PC-3 (cell line): ENCODE measurements at regions not wholly inside any gene's neighbourhood (a gene's known extent, or its start where the extent isn't known, plus 50 kb on each side); places are given as distances from the start of the nearest gene placed in this dataset.

ENCODE experiments used
- ATAC-seq: fragments of 200-7000 bp; cut with Tn5 transposase; 2 replicates; pipeline ENCODE4 v1.9.1; 2020; ENCODE audit warnings: mild to moderate bottlenecking, moderate library complexity
- BruUV-seq: library from RNA; stranded (reverse); fragments of 400-500 nt; replicated peaks from 2 replicates; lab custom pipeline; 2021; lab: Mats Ljungman, UMichigan
- CTCF ChIA-PET: fragments of 300-600 bp; sonication (Branson Sonifier 250); formaldehyde crosslinking; loops from one replicate; lab custom pipeline; 2022; ENCODE audit warnings: antibody characterized with exemption; lab: Charles Lee
- POLR2A ChIA-PET: fragments of 300-600 bp; sonication (Branson Sonifier 250); formaldehyde crosslinking; loops from one replicate; lab custom pipeline; 2022; ENCODE audit warnings: antibody characterized with exemption; ENCODE audit not compliant: unreplicated experiment; lab: Charles Lee
- DNase-seq: peaks from one replicate; pipeline ENCODE4 v3.0.0-alpha.2; 2015
- H2AFZ ChIP-seq: fragments of 300-600 bp; sonication (generic); 2 replicates; pipeline ENCODE4 v1.6.0; 2016; ENCODE audit warnings: antibody characterized with exemption, low read length
- H3F3A ChIP-seq: fragments of 300-600 bp; sonication (generic); one replicate; pipeline ENCODE4 v1.6.0; 2017; ENCODE audit warnings: antibody characterized with exemption, low read length, control low read depth, mild to moderate bottlenecking; ENCODE audit not compliant: unreplicated experiment
- H3K27ac ChIP-seq: fragments of 300-600 bp; sonication (generic); 2 replicates; pipeline ENCODE4 v1.5.1; 2016; ENCODE audit warnings: mild to moderate bottlenecking, low read length
- H3K27me3 ChIP-seq: fragments of 300-600 bp; sonication (generic); 2 replicates; pipeline ENCODE4 v1.6.1; 2016; ENCODE audit warnings: low read length, mixed read lengths
- H3K36me3 ChIP-seq: fragments of 300-600 bp; sonication (generic); 2 replicates; pipeline ENCODE4 v1.6.1; 2016; ENCODE audit warnings: low read depth, mixed run types, low read length, mixed read lengths
- H3K4me1 ChIP-seq: fragments of 300-600 bp; sonication (generic); 2 replicates; pipeline ENCODE4 v1.5.1; 2016; ENCODE audit warnings: low read length; ENCODE audit not compliant: insufficient read depth
- H3K4me2 ChIP-seq: fragments of 300-600 bp; sonication (generic); 2 replicates; pipeline ENCODE4 v1.6.0; 2016; ENCODE audit warnings: low read length
- H3K4me3 ChIP-seq: fragments of 300-600 bp; sonication (generic); 2 replicates; pipeline ENCODE4 v1.5.1; 2016; ENCODE audit warnings: mild to moderate bottlenecking, low read length, mixed read lengths
- H3K79me2 ChIP-seq: fragments of 300-600 bp; sonication (generic); 2 replicates; pipeline ENCODE4 v1.6.1; 2017; ENCODE audit warnings: low read length, mixed read lengths
- H3K9ac ChIP-seq: fragments of 300-600 bp; sonication (generic); 2 replicates; pipeline ENCODE4 v1.6.0; 2016; ENCODE audit warnings: mild to moderate bottlenecking, low read length
- H3K9me2 ChIP-seq: fragments of 300-600 bp; sonication (generic); replicated peaks from 2 replicates; pipeline ENCODE4 v1.6.1; 2016; ENCODE audit warnings: mixed run types, low read length, mixed read lengths
- H3K9me3 ChIP-seq: fragments of 300-600 bp; sonication (generic); 2 replicates; pipeline ENCODE4 v1.6.1; 2016; ENCODE audit warnings: low read length, mixed read lengths
- H4K20me1 ChIP-seq: fragments of 300-600 bp; sonication (generic); 2 replicates; pipeline ENCODE4 v1.6.1; 2016; ENCODE audit warnings: low read length, mixed read lengths
- EZH2 ChIP-seq: fragments of 300-600 bp; sonication (generic); IDR thresholded peaks from one replicate; pipeline ENCODE4 v1.6.1; 2017; ENCODE audit warnings: antibody characterized with exemption, mild to moderate bottlenecking, low read length; ENCODE audit not compliant: unreplicated experiment
- EZH2phosphoT487 ChIP-seq: fragments of 300-600 bp; sonication (generic); IDR thresholded peaks from 2 replicates; pipeline ENCODE4 v1.6.1; 2018; ENCODE audit warnings: mild to moderate bottlenecking, antibody characterized with exemption, low read length, borderline replicate concordance
- intact Hi-C: fragments of 100-400 bp; cut with micrococcal nuclease; formaldehyde crosslinking; loops from 2 replicates; pipeline ENCODE4 v1.9.0; 2023
- TF ChIP-seq, protein P1 (sequence below): fragments of 300-600 bp; sonication (generic); conservative IDR thresholded peaks from 2 replicates; pipeline ENCODE4 v1.5.1; 2017; ENCODE audit warnings: antibody characterized with exemption, low read depth, mild to moderate bottlenecking, low read length

DNA sequence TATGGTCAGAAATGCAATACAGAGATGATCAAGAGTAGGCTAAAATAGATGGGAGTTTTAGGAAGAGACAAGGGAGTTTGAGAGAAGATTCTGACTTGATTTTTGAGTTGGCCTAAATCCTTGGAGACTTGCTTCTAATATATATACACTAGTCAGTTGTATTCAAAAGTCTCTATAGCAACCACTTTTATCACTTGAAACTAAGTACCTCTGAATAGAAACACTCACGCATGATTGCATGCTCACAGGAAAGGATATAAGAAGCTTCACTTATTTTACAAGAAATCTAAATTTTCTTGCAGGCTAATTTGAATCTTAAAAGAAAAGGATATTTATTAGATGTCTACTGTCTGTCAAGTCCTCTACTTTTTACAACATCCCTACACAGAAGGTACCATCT lies 316.8 kb downstream of the SNAPC1 start:
- ATAC-seq: no peak

DNA sequence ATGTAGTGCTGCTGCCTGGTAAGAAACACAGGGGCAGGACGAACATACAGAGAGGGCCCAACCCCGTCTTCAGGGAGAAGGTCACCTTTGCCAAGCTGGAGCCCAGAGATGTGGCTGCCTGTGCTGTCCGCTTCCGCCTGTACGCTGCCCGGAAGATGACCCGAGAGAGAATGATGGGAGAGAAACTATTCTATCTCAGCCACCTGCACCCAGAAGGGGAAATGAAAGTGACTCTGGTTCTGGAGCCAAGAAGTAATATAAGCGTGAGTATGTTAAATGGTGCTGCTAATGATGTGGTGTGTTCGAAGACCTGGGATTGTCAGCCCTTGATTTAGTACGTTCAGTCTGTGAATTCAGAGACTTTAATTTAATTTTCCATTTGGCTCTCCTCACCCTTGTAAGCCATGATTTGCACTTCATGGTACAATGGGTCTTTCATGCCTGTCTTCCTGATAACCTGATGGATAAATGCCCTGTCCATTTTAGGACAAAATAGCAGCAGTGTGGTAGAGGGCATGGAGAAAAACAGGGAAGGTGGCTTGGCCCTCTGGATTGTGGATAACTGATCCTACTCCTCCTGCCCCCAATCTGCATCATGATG lies 318.9 kb downstream of the SNAPC1 start:
- no peaks in the 10 kb centered on the region for H3K4me1 ChIP-seq
- H2AFZ ChIP-seq: no peak overlapping the region
- H3F3A ChIP-seq: no peaks in the 10 kb centered on the region
- DNase-seq (no peak), ATAC-seq (no peak)
- H3K9me2 ChIP-seq: no peaks in the 10 kb centered on the region
- H3K9ac ChIP-seq: no peak overlapping the region
- intact Hi-C loops: no loop called here
- CTCF ChIA-PET: no interaction called here
- POLR2A ChIA-PET: no interaction called here
- H3K79me2 ChIP-seq: no peaks in the 10 kb centered on the region
- no TSS peak for BruUV-seq
- H3K4me3 ChIP-seq: no peak overlapping the region
- peaks cover 12% of the 10 kb centered on the region; the same call in 1 of the 2 replicates for H3K36me3 ChIP-seq
- no peak overlapping the region for H3K4me2 ChIP-seq
- no peak overlapping the region for H3K27ac ChIP-seq
- no peaks in the 10 kb centered on the region for H3K9me3 ChIP-seq
- TF ChIP-seq EZH2: no peak
- TF ChIP-seq, protein P1, sequence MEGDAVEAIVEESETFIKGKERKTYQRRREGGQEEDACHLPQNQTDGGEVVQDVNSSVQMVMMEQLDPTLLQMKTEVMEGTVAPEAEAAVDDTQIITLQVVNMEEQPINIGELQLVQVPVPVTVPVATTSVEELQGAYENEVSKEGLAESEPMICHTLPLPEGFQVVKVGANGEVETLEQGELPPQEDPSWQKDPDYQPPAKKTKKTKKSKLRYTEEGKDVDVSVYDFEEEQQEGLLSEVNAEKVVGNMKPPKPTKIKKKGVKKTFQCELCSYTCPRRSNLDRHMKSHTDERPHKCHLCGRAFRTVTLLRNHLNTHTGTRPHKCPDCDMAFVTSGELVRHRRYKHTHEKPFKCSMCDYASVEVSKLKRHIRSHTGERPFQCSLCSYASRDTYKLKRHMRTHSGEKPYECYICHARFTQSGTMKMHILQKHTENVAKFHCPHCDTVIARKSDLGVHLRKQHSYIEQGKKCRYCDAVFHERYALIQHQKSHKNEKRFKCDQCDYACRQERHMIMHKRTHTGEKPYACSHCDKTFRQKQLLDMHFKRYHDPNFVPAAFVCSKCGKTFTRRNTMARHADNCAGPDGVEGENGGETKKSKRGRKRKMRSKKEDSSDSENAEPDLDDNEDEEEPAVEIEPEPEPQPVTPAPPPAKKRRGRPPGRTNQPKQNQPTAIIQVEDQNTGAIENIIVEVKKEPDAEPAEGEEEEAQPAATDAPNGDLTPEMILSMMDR: no peak
- no peak for TF ChIP-seq EZH2phosphoT487
- no peaks in the 10 kb centered on the region for H4K20me1 ChIP-seq
- H3K27me3 ChIP-seq: no peaks in the 10 kb centered on the region

More for the DNA sequence above, 316.8 kb downstream of the SNAPC1 start:
- Histone ChIP-seq H3K9me2 (no peaks in the 10 kb centered on the region), H4K20me1 (no peaks in the 10 kb centered on the region), H3K4me3 (no peak overlapping the region), H3K9me3 (no peaks in the 10 kb centered on the region), H3K27me3 (no peaks in the 10 kb centered on the region), H3K27ac (no peak overlapping the region), H3K9ac (no peak overlapping the region), H3F3A (no peaks in the 10 kb centered on the region), H3K4me1 (no peaks in the 10 kb centered on the region), H2AFZ (no peak overlapping the region), H3K36me3 (0 out of 2 replicates have a peak, but pooled peaks cover 2% of the 10 kb centered on the region), H3K79me2 (no peaks in the 10 kb centered on the region), H3K4me2 (no peak overlapping the region)
- no peak for DNase-seq
- BruUV-seq: no TSS peak
- ChIA-PET CTCF (no interaction called here), POLR2A (no interaction called here)
- intact Hi-C loops: no loop called here
- TF ChIP-seq EZH2: no peak
- TF ChIP-seq, protein P1: no peak
- TF ChIP-seq EZH2phosphoT487: no peak

DNA sequence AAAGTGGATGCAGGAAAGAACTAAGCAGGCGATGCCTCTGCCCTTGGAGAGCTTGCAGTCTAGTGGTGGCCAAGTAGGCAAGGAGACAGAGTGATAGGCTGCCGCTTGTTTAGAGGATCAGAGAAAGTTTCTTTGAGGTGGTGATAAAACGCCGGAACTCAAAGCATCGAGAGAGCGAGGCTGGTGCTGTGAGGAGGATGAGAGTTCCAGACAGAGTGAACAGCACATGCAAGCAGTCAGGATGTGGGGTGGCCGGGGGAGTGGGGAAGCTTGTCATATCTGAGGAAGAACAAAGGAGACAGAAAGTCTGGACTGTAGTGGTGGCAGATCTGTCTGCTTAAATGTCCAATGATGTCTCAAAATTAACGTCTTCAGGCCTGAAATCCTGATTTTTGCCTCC lies 319.7 kb downstream of the SNAPC1 start:
- Histone ChIP-seq H3K36me3 (peaks cover 12% of the 10 kb centered on the region; the same call in 1 of the 2 replicates), H3K4me1 (no peaks in the 10 kb centered on the region), H2AFZ (no peak overlapping the region), H3K9ac (no peak overlapping the region), H3K79me2 (no peaks in the 10 kb centered on the region), H3K9me2 (no peaks in the 10 kb centered on the region), H3F3A (no peaks in the 10 kb centered on the region), H3K27ac (no peak overlapping the region), H3K4me2 (no peak overlapping the region), H3K4me3 (no peak overlapping the region), H4K20me1 (no peaks in the 10 kb centered on the region), H3K27me3 (no peaks in the 10 kb centered on the region), H3K9me3 (no peaks in the 10 kb centered on the region)
- TF ChIP-seq EZH2 (no peak), EZH2phosphoT487 (no peak)
- TF ChIP-seq, protein P1: no peak
- ATAC-seq: no peak
- no peak for DNase-seq
- intact Hi-C loops: no loop called here
- BruUV-seq: no TSS peak
- ChIA-PET CTCF (no interaction called here), POLR2A (no interaction called here)
